Nephron progenitor cell (in vitro differentiated cells): ENCODE measurements at regions not wholly inside any gene's neighbourhood (a gene's known extent, or its start where the extent isn't known, plus 50 kb on each side); places are given as distances from the start of the nearest gene placed in this dataset.
A peak's percentile ranks its signal among the peaks of the same experiment; 100 is the strongest.

ENCODE experiments used
- DNase-seq: peaks from one replicate; pipeline ENCODE4 v3.0.0; 2021
- H3K27ac Mint-ChIP-seq: 2 replicates; pipeline ENCODE4 v1.8.0; 2021; ENCODE audit warnings: mild to moderate bottlenecking, moderate library complexity, mixed read lengths
- H3K27me3 Mint-ChIP-seq: 2 replicates; pipeline ENCODE4 v1.8.0; 2021; ENCODE audit warnings: mild to moderate bottlenecking, low read depth, mixed read lengths; ENCODE audit not compliant: poor library complexity
- H3K36me3 Mint-ChIP-seq: 2 replicates; pipeline ENCODE4 v1.8.0; 2021; ENCODE audit warnings: low read depth, mixed read lengths
- H3K4me1 Mint-ChIP-seq: 2 replicates; pipeline ENCODE4 v1.8.0; 2021; ENCODE audit warnings: mixed read lengths
- H3K4me3 Mint-ChIP-seq: 2 replicates; pipeline ENCODE4 v1.8.0; 2021; ENCODE audit warnings: mild to moderate bottlenecking, moderate library complexity, mixed read lengths
- H3K9me3 Mint-ChIP-seq: 2 replicates; pipeline ENCODE4 v1.8.0; 2021; ENCODE audit warnings: mild to moderate bottlenecking, moderate library complexity, mixed read lengths
- CTCF ChIP-seq: fragments of 200-600 bp; sonication (generic); IDR thresholded peaks from 2 replicates; pipeline ENCODE4 v1.5.0; 2021; ENCODE audit warnings: antibody characterized with exemption

- DNase-seq = no peak
- Mint-ChIP-seq H3K36me3 (no peaks in the 10 kb centered on the region), H3K27ac (no peak overlapping the region), H3K4me3 (no peak overlapping the region), H3K27me3 (peaks cover 11% of the 10 kb centered on the region), H3K4me1 (peaks cover under 1% of the 10 kb centered on the region), H3K9me3 (no peaks in the 10 kb centered on the region)
- TF ChIP-seq CTCF = peak; percentile 35
Observed at GRCh38 chr7:47195641-47196040, 386.3 kb downstream of the TNS3 start.

GRCh38 chr7:47194516-47195057 is 387.3 kb downstream of the TNS3 start:
- Mint-ChIP-seq H3K36me3 (no peaks in the 10 kb centered on the region), H3K4me1 (peaks cover 6% of the 10 kb centered on the region), H3K4me3 (no peak overlapping the region), H3K9me3 (no peaks in the 10 kb centered on the region), H3K27me3 (peaks cover 16% of the 10 kb centered on the region), H3K27ac (no peak overlapping the region)
- DNase-seq = no peak
- no peak for TF ChIP-seq CTCF

- Mint-ChIP-seq H3K4me3 (no peak overlapping the region), H3K36me3 (no peaks in the 10 kb centered on the region), H3K27me3 (peaks cover 17% of the 10 kb centered on the region), H3K4me1 (peaks cover 6% of the 10 kb centered on the region), H3K27ac (no peak overlapping the region), H3K9me3 (no peaks in the 10 kb centered on the region)
- DNase-seq = no peak
- no peak for TF ChIP-seq CTCF
Observed at GRCh38 chr7:47192978-47193377, 388.9 kb downstream of the TNS3 start.

GRCh38 chr7:47191876-47192291 is 390.0 kb downstream of the TNS3 start:
- no peaks in the 10 kb centered on the region for H3K9me3 Mint-ChIP-seq
- no peaks in the 10 kb centered on the region for H3K36me3 Mint-ChIP-seq
- H3K4me3 Mint-ChIP-seq = no peak overlapping the region
- peaks cover 6% of the 10 kb centered on the region for H3K4me1 Mint-ChIP-seq
- no peak overlapping the region for H3K27ac Mint-ChIP-seq
- no peak for DNase-seq
- TF ChIP-seq CTCF = no peak
- H3K27me3 Mint-ChIP-seq = peaks cover 18% of the 10 kb centered on the region

GRCh38 chr7:47191316-47191715 is 390.6 kb downstream of the TNS3 start:
- Mint-ChIP-seq H3K27me3 (peaks cover 22% of the 10 kb centered on the region), H3K4me3 (no peak overlapping the region), H3K36me3 (no peaks in the 10 kb centered on the region), H3K9me3 (no peaks in the 10 kb centered on the region), H3K27ac (no peak overlapping the region), H3K4me1 (peaks cover 6% of the 10 kb centered on the region)
- no peak for DNase-seq
- TF ChIP-seq CTCF = no peak

GRCh38 chr7:47190462-47190861 is 391.4 kb downstream of the TNS3 start:
- Mint-ChIP-seq H3K4me3 (no peak overlapping the region), H3K4me1 (peaks cover 6% of the 10 kb centered on the region), H3K27me3 (peaks cover 22% of the 10 kb centered on the region), H3K9me3 (no peaks in the 10 kb centered on the region), H3K36me3 (no peaks in the 10 kb centered on the region), H3K27ac (peak overlapping the region; percentile 6)
- no peak for TF ChIP-seq CTCF
- DNase-seq = no peak
